ENCODE measurements at regions not wholly inside any gene's neighbourhood (a gene's known extent, or its start where the extent isn't known, plus 50 kb on each side); places are given as distances from the start of the nearest gene placed in this dataset.

DNA sequence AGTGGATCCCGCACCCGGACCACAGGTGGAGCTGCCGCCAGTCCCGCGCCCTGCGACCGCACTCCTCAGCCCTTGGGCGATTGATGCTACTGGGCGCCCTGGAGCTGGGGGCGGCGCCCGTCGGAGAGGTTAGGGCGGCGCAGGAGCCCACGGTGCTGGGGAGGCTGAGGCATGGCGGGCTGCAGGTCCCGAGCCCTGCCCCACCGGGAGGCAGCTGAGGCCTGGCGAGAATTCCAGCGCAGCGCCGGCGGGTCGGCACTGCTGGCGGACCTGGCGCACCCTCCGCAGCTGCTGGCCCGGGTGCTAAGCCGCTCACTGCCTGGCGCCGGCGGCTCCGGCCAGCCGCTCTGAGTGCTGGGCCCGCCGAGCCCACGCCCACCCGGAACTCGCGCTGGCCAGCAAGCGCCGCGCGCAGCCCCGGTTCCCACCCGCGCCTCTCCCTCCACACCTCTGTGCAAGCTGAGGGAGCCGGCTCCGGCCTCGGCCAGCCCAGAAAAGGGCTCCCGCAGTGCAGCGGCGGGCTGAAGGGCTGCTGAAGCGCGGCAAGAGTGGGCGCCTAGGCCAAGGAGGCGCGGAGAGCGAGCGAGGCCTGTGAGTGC lies 1256.5 kb downstream of the STIM2 start:
- no peak for DNase-seq
- TF ChIP-seq POLR2A (IDR thresholded peaks at IDR 0.05; ENCODE audit: low read length) (no peak), GATA1 (IDR thresholded peaks at IDR 0.05; ENCODE audit: low read depth, low read length) (no peak)

DNA sequence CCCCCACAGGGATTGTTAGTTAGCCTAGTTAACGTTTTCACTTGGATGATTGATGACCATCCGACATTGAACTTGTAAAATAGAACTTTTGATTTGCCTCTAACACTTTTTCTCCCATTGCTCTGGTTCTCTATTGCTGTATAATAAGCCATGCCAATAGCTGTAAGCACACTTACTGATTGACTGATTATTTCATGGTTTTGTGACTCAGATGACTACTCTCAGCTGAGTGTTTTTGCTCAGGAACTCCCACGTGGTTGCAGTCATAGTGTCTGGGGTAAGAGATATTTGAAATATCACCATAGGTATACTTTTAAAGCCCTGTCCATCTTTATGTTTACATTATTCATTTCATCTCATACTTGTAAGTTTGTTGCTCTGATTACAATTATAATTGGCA lies 1285.5 kb downstream of the STIM2 start:
- TF ChIP-seq POLR2A (IDR thresholded peaks at IDR 0.05; ENCODE audit: low read length) = no peak
- TF ChIP-seq GATA1 (IDR thresholded peaks at IDR 0.05; ENCODE audit: low read depth, low read length) = no peak
- no peak for DNase-seq

DNA sequence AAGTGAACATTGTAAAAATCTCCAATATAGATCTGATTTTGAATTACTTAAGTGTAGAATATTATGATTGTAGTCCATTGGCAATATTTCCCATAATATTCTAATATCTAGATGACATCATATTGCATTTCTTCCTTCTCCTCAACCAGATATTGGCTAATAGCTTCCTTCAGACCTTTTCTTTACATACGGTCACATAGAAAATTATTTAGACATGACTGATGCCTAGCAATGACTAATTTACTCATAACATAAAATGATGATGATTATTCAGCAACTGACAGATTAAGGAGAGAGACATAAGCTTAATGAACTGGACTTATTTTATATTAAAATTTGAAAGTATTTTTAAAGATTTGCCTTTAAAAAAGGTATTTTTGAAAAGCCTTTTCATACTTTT lies 1287.6 kb downstream of the STIM2 start:
- TF ChIP-seq GATA1 (IDR thresholded peaks at IDR 0.05; ENCODE audit: low read depth, low read length) (no peak), POLR2A (IDR thresholded peaks at IDR 0.05; ENCODE audit: low read length) (no peak)
- DNase-seq = no peak

DNA sequence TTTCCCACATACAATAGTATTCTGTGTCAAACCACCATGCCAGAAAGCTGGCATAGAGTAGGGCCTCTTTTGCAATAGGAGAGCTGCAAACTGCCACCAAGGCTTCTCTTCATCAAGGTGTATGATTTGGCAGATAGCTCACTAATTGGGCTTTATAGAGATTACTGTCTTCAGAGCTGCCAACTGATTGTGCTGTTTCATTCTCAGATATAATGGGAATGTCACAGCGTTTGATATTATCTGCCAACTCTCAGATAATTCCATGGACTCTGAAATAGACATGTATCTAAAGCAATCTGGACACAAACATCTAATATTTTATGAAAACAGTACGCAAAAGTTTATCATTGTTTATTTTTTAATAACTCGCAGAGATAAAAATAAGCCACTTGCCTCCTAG lies 1289.1 kb downstream of the STIM2 start:
- TF ChIP-seq GATA1 (IDR thresholded peaks at IDR 0.05; ENCODE audit: low read depth, low read length) (no peak), POLR2A (IDR thresholded peaks at IDR 0.05; ENCODE audit: low read length) (no peak)
- no peak for DNase-seq

DNA sequence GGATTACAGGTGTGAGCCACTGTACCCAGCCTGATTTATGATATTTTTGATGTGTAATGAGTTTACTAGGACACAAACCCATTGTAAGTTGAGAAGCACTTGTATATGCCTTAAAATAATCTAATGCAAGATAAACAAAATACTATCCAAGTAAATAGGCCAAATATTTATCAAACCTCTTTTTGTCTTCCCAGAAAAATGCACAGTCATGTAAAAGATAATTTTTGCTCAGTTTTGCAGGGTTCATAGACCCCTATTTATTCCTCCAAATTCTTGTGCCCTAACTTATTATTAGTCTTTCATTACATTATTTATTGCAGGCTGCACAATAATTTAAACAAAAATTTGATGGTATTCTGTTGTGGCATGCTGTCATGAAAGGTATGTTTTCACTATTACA lies 1290.7 kb downstream of the STIM2 start:
- no peak for DNase-seq
- no peak for TF ChIP-seq POLR2A (IDR thresholded peaks at IDR 0.05; ENCODE audit: low read length)
- TF ChIP-seq GATA1 (IDR thresholded peaks at IDR 0.05; ENCODE audit: low read depth, low read length) = no peak

DNA sequence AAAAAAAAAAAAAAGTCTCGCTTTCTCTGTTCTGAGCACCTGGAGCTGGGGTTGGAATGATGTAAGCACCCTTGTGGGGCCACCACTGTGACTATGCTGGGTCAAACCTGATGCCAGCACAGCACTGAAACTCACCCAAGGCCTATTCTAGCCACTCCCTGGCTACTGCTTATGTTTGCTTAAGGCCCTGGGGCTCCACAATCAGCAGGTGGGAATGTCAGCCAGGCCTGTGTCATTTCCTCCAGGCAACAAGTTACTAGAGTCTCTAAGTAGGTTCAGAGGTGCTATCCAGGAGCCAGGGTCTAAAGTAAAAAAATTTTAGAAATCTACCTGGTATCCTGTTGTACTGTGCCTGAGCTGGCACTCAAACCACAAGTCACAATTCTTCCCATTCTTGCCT lies 1306.8 kb downstream of the STIM2 start:
- no peak for TF ChIP-seq POLR2A (IDR thresholded peaks at IDR 0.05; ENCODE audit: low read length)
- no peak for TF ChIP-seq GATA1 (IDR thresholded peaks at IDR 0.05; ENCODE audit: low read depth, low read length)
- DNase-seq = no peak

DNA sequence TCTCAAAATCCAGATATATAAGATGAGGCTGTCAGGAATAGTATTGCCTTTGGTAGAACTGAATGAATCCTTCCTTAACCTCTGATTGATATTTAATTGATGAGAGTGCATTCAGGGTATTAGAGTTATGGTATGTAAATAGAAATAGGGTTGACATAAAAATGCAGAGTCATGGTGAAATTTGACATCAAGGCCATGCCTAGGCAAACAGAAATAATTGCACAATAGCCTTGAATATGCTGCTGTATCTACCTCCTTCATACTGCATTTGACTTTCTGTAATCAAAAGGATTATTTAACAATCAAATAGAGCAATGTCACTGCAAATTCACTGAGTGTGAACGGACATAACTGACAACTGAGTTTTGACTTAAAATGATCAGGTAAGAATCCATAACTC lies 1316.3 kb downstream of the STIM2 start:
- DNase-seq = peak; percentile 0 to 37
- TF ChIP-seq GATA1 (IDR thresholded peaks at IDR 0.05; ENCODE audit: low read depth, low read length) = no peak
- no peak for TF ChIP-seq POLR2A (IDR thresholded peaks at IDR 0.05; ENCODE audit: low read length)

DNA sequence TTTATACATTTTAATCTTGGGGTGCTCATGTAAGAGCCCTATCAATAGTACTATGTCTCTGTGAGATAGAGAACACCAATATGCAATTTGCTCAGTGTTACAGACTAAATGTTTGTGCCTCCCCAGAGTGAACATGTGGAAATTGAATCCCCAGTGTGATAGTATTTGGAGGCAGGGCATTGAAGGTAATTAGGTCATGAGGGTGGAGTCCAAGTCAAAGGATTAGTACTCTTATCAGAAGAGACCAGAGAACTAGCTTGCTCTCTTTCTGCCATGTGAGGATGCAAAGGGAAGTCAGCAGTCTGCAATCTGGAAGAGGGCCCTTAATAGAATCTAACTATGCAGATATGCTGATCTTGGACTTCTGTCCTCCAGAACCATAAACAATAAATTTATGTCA lies 1317.0 kb downstream of the STIM2 start:
- peak; percentile 4 to 42 for DNase-seq
- TF ChIP-seq GATA1 (IDR thresholded peaks at IDR 0.05; ENCODE audit: low read depth, low read length) = no peak
- no peak for TF ChIP-seq POLR2A (IDR thresholded peaks at IDR 0.05; ENCODE audit: low read length)

DNA sequence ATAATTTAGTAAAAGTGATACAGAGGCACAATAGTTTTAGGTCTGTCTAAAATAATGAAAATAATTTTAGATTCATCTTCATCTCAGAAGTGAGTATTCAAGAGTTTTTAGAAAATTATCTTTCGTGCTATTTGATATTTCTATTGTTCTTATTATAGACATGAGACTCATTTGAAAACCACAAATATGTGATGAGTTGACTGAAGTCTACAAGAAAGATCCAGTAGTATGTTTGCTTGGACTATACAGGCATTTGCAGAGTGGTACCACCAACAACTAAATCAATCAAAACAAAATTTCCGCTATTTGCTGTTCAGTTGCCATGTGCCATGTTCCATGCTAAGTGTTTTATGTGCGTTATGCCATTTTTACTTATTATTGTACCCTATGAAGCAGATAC lies 1318.5 kb downstream of the STIM2 start:
- no peak for DNase-seq
- TF ChIP-seq POLR2A (IDR thresholded peaks at IDR 0.05; ENCODE audit: low read length) (no peak), GATA1 (IDR thresholded peaks at IDR 0.05; ENCODE audit: low read depth, low read length) (no peak)

DNA sequence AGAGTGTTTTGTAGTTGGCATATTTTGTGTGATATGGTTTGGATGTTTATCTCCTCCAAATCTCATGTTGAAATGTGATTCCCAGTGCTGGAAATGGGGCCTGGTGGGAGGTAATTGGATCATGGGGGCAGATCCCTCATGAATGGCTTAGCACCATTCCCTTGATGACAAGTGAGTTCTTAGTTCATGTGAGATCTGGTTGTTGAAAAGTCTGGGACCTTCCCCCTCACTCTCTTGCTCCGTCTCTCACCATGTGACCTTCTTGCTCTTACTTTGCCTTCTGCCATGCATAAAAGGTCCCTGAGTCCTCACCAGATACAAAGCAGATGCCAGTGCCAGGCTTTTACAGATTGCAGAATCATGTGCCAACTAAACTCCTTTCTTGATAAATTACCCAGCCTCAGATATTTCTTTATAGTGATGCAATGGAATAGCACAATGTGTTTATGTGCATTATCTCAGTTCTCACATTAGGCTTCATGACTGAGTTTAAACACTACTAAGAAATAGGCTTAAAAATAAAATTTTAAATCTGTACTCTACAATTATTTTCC lies 1348.8 kb downstream of the STIM2 start:
- no peak for DNase-seq
- TF ChIP-seq GATA1 (IDR thresholded peaks at IDR 0.05; ENCODE audit: low read depth, low read length) (no peak), POLR2A (IDR thresholded peaks at IDR 0.05; ENCODE audit: low read length) (no peak)

DNA sequence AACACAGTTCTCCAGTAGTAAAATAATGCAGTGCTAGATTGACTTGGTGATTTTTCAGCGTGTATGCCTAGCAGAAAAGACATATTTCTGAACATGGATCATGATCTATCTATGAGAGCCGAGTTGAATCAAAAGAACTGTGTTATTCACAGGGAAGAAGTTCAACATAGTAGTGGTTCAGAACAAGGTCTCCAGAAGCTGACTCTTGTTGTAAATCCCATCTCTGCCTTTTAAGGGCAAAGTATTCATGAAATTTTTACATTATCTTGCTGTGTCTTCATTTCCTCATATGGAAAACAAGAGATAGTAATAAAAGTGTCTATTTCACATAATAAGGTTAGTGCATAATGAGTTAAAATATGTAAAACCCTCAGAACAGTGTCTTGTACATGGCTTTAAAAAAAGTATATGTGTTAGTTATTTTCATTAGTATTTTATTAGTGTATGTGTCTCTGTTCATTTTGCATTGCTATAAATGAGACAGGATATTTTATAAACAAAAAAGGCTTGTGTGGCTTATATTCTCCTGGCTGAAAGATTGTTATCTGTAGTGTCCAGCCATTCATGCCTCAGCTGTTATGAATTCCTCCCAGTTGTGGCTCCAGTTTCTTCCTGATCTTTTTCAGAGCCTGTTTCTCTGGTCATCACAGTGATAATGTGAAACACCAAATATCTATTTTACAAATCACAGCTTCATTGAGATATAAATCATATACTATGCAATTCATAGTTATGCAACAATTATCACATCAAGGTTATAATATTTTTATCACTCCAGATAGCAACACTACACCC lies 1351.2 kb downstream of the STIM2 start:
- no peak for TF ChIP-seq POLR2A (IDR thresholded peaks at IDR 0.05; ENCODE audit: low read length)
- TF ChIP-seq GATA1 (IDR thresholded peaks at IDR 0.05; ENCODE audit: low read depth, low read length) = no peak
- DNase-seq = no peak

DNA sequence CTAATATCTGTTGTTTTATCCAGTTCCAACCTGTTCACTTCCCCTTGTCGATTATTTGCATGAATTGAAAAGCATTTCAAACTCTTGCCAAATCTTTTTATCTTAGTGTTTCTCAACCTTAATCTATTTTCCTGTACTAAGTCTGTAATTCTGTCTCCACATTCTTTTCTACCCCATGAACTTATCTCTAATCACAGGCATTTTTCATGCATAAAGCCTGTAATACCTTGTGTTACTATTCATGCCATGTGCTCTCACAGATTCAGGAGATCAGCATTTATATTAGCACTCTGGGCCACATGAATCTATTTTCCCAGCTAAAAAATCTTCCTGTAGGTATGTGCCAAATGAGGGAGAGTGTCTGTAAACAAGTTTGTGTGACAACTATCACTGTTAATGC lies 1360.9 kb downstream of the STIM2 start:
- TF ChIP-seq GATA1 (IDR thresholded peaks at IDR 0.05; ENCODE audit: low read depth, low read length) (no peak), POLR2A (IDR thresholded peaks at IDR 0.05; ENCODE audit: low read length) (no peak)
- no peak for DNase-seq

DNA sequence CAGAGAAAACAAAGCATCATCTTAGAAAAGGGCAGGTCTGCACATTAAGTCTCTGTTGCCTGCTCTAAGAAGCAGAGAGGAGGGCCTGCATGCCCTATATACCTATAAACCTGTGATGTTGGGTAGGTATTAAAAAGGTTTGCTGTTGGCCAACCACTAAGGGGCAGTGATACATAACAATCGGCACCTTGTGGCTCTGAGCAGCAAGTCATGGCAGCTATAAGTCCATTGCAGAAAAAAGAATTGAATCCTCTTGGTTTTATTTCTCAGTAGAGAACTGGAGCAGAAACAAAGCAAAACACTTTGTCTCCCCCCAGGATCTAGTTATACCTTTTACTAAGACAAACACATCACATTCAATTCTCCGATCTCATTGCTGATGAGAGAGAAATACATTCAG lies 1364.4 kb downstream of the STIM2 start:
- TF ChIP-seq GATA1 (IDR thresholded peaks at IDR 0.05; ENCODE audit: low read depth, low read length) = no peak
- no peak for TF ChIP-seq POLR2A (IDR thresholded peaks at IDR 0.05; ENCODE audit: low read length)
- DNase-seq = no peak

DNA sequence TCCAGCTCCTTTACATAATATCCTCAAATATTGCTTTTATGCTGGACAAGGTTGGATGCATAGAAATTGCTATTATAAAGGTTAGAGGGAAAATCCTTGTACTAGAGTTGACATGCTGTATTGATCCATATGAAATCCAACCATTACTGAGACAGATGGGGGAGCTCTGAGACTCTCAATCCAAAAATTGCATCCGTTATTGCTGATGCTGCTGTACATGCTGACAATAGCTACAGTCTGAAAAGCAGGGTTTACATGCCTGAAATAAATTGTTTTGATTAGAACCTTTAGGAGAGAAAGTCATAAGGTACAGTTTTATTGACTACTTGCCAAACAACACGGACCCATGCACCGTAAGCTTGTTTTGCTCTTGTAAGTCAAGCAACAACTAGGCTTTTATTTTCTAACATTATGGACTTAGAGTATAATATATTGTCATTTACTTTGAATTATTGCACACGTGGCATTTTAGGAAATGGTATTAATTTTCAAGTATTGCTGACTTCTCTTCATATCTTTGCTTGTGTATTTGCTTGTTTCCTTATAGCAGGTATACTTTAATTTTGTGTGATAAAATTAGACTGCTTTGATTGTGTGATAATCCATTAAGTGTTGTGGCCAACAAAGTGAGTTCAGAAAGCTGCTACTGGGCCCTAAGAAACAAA lies 1365.2 kb downstream of the STIM2 start:
- DNase-seq = no peak
- no peak for TF ChIP-seq GATA1 (IDR thresholded peaks at IDR 0.05; ENCODE audit: low read depth, low read length)
- no peak for TF ChIP-seq POLR2A (IDR thresholded peaks at IDR 0.05; ENCODE audit: low read length)
